Endothelial cell of umbilical vein (primary cell): ENCODE measurements at regions not wholly inside any gene's neighbourhood (a gene's known extent, or its start where the extent isn't known, plus 50 kb on each side); places are given as distances from the start of the nearest gene placed in this dataset.

Experiments
- BruUV-seq: library from RNA; stranded (reverse); fragments of 400-500 nt; replicated peaks from 2 replicates; lab custom pipeline; 2021; lab: Mats Ljungman, UMichigan
- CTCF ChIA-PET: fragments of 300-600, 350-600 bp; sonication (Branson Sonifier 250); formaldehyde crosslinking; loops from one replicate; lab custom pipeline; 2021; ENCODE audit warnings: antibody characterized with exemption, inconsistent platforms; lab: Charles Lee
- POLR2A ChIA-PET: fragments of 300-600, 350-600 bp; sonication (Branson Sonifier 250); formaldehyde crosslinking; loops from one replicate; lab custom pipeline; 2021; ENCODE audit warnings: antibody characterized with exemption, inconsistent platforms; lab: Charles Lee
- DNase-seq: peaks from one replicate; pipeline ENCODE4 v3.0.0-alpha.2; 2011; ENCODE audit warnings: low read depth, low spot score
- FAIRE-seq: peaks from 2 replicates; lab custom pipeline; 2011; peaks lifted over from hg19 to GRCh38; lab: Jason Lieb, UNC
- H2AFZ ChIP-seq: 2 replicates; pipeline ENCODE4 v1.6.0; 2012; ENCODE audit warnings: low read depth, low read length, control low read depth, inconsistent platforms
- H3K27ac ChIP-seq: 2 replicates; pipeline ENCODE4 v1.5.1; 2011; ENCODE audit warnings: low read depth, mild to moderate bottlenecking, control low read depth, low read length, moderate library complexity; ENCODE audit not compliant: insufficient read depth
- H3K27me3 ChIP-seq, 2 experiments: 2 replicates each; pipeline versions ENCODE4 v1.6.0 to v1.6.1; 2011; ENCODE audit warnings: low read length in 2 of 2, mixed read lengths in 1 of 2; ENCODE audit not compliant: control insufficient read depth in 2 of 2, insufficient read depth in 2 of 2
- H3K36me3 ChIP-seq, 2 experiments: 2 replicates in 1 of 2; 3 replicates in 1 of 2; pipeline ENCODE4 v1.5.1; 2011; ENCODE audit warnings: low read length in 2 of 2, mild to moderate bottlenecking in 1 of 2, moderate library complexity in 1 of 2; ENCODE audit not compliant: control insufficient read depth in 2 of 2, insufficient read depth in 2 of 2; ENCODE audit errors: extremely low read depth in 1 of 2
- H3K4me1 ChIP-seq: 3 replicates; pipeline ENCODE4 v1.5.1; 2011; ENCODE audit warnings: mild to moderate bottlenecking, low read length; ENCODE audit not compliant: control insufficient read depth, insufficient read depth; ENCODE audit errors: extremely low read depth
- H3K4me2 ChIP-seq: 2 replicates; pipeline ENCODE4 v1.6.1; 2011; ENCODE audit warnings: low read length, control low read depth, mixed read lengths; ENCODE audit not compliant: insufficient read depth
- H3K4me3 ChIP-seq, 3 experiments: fragments of 200-600 bp in 1 of 3; sonication (generic), shearing (Covaris generic) in 1 of 3; replicated peaks in 1 of 3; 2 replicates each; pipeline ENCODE4 v1.5.1; 2011 to 2016; ENCODE audit warnings: control low read depth in 3 of 3, low read length in 3 of 3, mild to moderate bottlenecking in 2 of 3, inconsistent platforms in 1 of 3, low read depth in 1 of 3, moderate library complexity in 1 of 3; ENCODE audit not compliant: insufficient read depth in 1 of 3
- H3K79me2 ChIP-seq: 2 replicates; pipeline ENCODE4 v1.6.0; 2012; ENCODE audit warnings: low read length, inconsistent platforms; ENCODE audit not compliant: control insufficient read depth, insufficient read depth
- H3K9ac ChIP-seq: replicated peaks from 2 replicates; pipeline ENCODE3; 2011; ENCODE audit warnings: low read length, control low read depth; ENCODE audit not compliant: insufficient read depth; ENCODE audit errors: extremely low read depth
- H3K9me1 ChIP-seq: replicated peaks from 3 replicates; pipeline ENCODE4 v1.6.0; 2011; ENCODE audit warnings: mild to moderate bottlenecking, low read length; ENCODE audit not compliant: control insufficient read depth, insufficient read depth; ENCODE audit errors: extremely low read depth
- H3K9me3 ChIP-seq: replicated peaks from 2 replicates; pipeline ENCODE4 v1.5.1; 2012; ENCODE audit warnings: low read length, inconsistent platforms; ENCODE audit not compliant: control insufficient read depth, insufficient read depth
- H4K20me1 ChIP-seq: replicated peaks from 2 replicates; pipeline ENCODE3; 2011; ENCODE audit warnings: mild to moderate bottlenecking, low read length; ENCODE audit not compliant: control insufficient read depth, insufficient read depth; ENCODE audit errors: extremely low read depth
- EZH2 ChIP-seq: IDR thresholded peaks from 2 replicates; pipeline ENCODE4 v1.6.1; 2012; ENCODE audit warnings: borderline replicate concordance, low read depth, mild to moderate bottlenecking, moderate library complexity, low read length, inconsistent platforms; ENCODE audit not compliant: severe bottlenecking
- FOS ChIP-seq: IDR thresholded peaks from 2 replicates; pipeline ENCODE4 v1.6.1; 2011; ENCODE audit warnings: mild to moderate bottlenecking, low read length, moderate library complexity, borderline replicate concordance; ENCODE audit not compliant: insufficient read depth
- GATA2 ChIP-seq: IDR thresholded peaks from 2 replicates; pipeline ENCODE4 v1.7.0; 2011; ENCODE audit warnings: low read depth, mild to moderate bottlenecking, moderate library complexity, mixed read lengths, low read length; ENCODE audit not compliant: insufficient read length, insufficient read depth
- JUN ChIP-seq: IDR thresholded peaks from 2 replicates; pipeline ENCODE4 v1.6.1; 2011; ENCODE audit warnings: borderline replicate concordance, low read depth; ENCODE audit not compliant: insufficient read length, insufficient read depth
- MYC ChIP-seq: IDR thresholded peaks from one replicate; pipeline ENCODE4 v1.6.1; 2011; ENCODE audit warnings: mild to moderate bottlenecking, low read depth, low read length
- POLR2A ChIP-seq: IDR thresholded peaks from 2 replicates; pipeline ENCODE4 v1.6.1; 2012; ENCODE audit warnings: low read depth, mild to moderate bottlenecking, control low read depth, low read length
- POLR2AphosphoS5 ChIP-seq: IDR thresholded peaks from 2 replicates; pipeline ENCODE4 v1.6.1; 2012; ENCODE audit warnings: low read depth, mild to moderate bottlenecking, control low read depth, low read length, moderate library complexity; ENCODE audit not compliant: insufficient read depth
- dilution Hi-C: fragments of 300-500 bp; cut with MboI; formaldehyde crosslinking; loops from one replicate; pipeline ENCODE4 v1.15.0; 2019; ENCODE audit warnings: low sequenced_read_pairs; ENCODE audit not compliant: extremely low pct_ligation_motif_present
- intact Hi-C: fragments of 100-400 bp; cut with micrococcal nuclease; formaldehyde crosslinking; loops from one replicate; pipeline ENCODE4 v1.10.0; 2022
- TF ChIP-seq, protein P1 (sequence below): IDR thresholded peaks from 2 replicates; pipeline ENCODE4 v1.6.1; 2011; ENCODE audit not compliant: insufficient read depth, insufficient read length
- TF ChIP-seq, protein P2 (sequence below), 2 donors: IDR thresholded peaks; 1 replicate in 1 of 2; 2 replicates in 1 of 2; pipeline ENCODE4 v1.5.1; 2011; ENCODE audit warnings: low read length in 2 of 2, mild to moderate bottlenecking in 2 of 2, moderate library complexity in 2 of 2, control low read depth in 1 of 2, inconsistent platforms in 1 of 2, low read depth in 1 of 2; ENCODE audit not compliant: insufficient read depth in 1 of 2; ENCODE audit errors: extremely low read depth in 1 of 2

DNA sequence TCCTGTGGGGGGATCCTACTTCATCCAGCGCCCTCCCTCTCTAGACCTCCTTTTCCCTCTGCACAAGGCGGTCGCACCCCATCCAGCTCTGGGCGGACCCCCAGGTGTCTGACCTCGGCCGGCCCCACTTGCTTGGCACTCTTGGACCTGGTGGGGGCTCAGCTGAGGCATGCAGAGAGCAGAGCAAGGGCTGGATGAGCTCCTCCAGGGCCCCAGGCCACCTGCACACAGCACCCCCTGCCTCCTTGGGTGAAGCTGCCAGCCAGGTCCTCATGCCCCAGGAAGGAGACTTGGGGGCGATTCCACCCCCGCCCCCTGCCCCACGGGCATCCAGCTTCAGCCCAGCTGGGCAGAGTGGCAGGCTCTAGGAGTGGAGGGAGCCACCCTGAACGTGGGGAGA lies 159.4 kb upstream of the GSE1 start:
- dilution Hi-C loops, result no loop called here
- CTCF ChIA-PET, result no interaction called here
- H3K4me1 ChIP-seq, result no peaks in the 10 kb centered on the region
- POLR2A ChIA-PET, result no interaction called here
- no peak overlapping the region for H2AFZ ChIP-seq
- H3K36me3 ChIP-seq, result no peaks in the 10 kb centered on the region
- DNase-seq, result no peak
- H4K20me1 ChIP-seq, result no peaks in the 10 kb centered on the region
- FAIRE-seq, result no peak
- H3K4me3 ChIP-seq, result no peak overlapping the region
- H3K9ac ChIP-seq, result no peak overlapping the region
- BruUV-seq, result no TSS peak
- no peaks in the 10 kb centered on the region for H3K9me3 ChIP-seq
- H3K9me1 ChIP-seq, result no peaks in the 10 kb centered on the region
- H3K27ac ChIP-seq, result no peak overlapping the region
- intact Hi-C loops, result no loop called here
- TF ChIP-seq, protein P1, sequence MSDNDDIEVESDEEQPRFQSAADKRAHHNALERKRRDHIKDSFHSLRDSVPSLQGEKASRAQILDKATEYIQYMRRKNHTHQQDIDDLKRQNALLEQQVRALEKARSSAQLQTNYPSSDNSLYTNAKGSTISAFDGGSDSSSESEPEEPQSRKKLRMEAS, result no peak
- TF ChIP-seq, protein P2, sequence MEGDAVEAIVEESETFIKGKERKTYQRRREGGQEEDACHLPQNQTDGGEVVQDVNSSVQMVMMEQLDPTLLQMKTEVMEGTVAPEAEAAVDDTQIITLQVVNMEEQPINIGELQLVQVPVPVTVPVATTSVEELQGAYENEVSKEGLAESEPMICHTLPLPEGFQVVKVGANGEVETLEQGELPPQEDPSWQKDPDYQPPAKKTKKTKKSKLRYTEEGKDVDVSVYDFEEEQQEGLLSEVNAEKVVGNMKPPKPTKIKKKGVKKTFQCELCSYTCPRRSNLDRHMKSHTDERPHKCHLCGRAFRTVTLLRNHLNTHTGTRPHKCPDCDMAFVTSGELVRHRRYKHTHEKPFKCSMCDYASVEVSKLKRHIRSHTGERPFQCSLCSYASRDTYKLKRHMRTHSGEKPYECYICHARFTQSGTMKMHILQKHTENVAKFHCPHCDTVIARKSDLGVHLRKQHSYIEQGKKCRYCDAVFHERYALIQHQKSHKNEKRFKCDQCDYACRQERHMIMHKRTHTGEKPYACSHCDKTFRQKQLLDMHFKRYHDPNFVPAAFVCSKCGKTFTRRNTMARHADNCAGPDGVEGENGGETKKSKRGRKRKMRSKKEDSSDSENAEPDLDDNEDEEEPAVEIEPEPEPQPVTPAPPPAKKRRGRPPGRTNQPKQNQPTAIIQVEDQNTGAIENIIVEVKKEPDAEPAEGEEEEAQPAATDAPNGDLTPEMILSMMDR (IDR thresholded peaks at IDR 0.05; ENCODE audit: extremely low read depth in 1 of 2, insufficient read depth in 1 of 2, low read depth in 1 of 2, low read length in 2 of 2), result no peak
- TF ChIP-seq MYC (no peak), POLR2AphosphoS5 (no peak), EZH2 (no peak), POLR2A (no peak), GATA2 (no peak), FOS (no peak), JUN (no peak)
- no peaks in the 10 kb centered on the region for H3K79me2 ChIP-seq
- H3K27me3 ChIP-seq, result no peaks in the 10 kb centered on the region
- H3K4me2 ChIP-seq, result no peak overlapping the region
